NCI-H226 (cell line): ENCODE measurements at regions not wholly inside any gene's neighbourhood (a gene's known extent, or its start where the extent isn't known, plus 50 kb on each side); places are given as distances from the start of the nearest gene placed in this dataset.

Experiments
- DNase-seq: peaks from one replicate; pipeline ENCODE4 v3.0.0-alpha.2; 2015

DNA sequence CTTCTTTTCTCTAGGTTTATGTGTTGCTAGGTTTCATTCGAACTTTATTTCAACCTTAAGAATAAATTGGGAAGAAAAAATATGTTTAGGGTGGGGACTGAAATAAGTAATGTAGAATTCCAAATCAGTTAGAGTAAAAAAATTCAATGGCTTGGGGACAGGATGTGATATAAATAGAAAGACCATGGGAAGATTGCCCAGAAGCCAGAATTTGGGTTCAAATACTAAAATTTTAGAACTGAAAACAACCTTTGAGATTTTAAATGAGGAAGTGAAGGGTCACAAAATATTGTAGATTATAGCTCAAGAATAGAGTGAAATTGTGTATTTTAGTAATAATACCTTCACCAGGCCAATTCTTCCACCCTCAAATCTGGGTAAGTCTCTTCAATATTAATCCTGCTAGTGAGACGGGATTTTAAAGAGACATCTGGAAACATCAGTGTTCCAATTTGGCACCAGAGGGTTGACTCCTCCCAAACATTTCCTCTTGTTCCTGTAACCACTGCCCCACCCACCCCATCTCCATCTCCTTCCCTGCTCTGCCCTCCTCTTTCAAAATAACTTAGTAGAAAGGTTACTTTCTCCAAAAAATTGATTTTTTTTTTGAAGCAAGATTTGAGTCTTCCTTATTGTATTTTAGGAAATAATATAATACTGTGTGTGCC, 51.3 kb upstream of the FAM3C start:
- no peak for DNase-seq

DNA sequence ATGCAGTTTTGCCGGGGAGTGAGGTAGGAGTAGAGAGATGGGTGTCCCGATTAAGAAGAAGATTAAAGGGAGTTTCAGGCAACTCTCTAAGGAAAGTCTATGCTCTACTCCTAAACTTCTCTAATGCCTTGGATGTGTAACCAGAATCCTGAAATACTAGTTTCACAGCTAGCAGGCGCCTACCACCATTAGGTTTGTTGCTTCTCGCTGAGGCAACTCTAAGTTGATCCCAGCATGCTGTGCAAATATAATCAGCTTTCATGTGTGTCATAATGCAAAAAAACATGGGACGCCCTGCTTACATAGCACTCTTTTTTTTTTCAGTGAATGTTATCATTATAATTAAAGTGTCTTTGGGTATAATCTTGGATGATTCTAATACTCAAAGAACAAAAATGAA, 50.4 kb upstream of the FAM3C start:
- DNase-seq = no peak
